ENCODE measurements at regions not wholly inside any gene's neighbourhood (a gene's known extent, or its start where the extent isn't known, plus 50 kb on each side); places are given as distances from the start of the nearest gene placed in this dataset.

GRCh38 chr15:81506936-81507335 is 132.9 kb upstream of the TMC3 start:
- no peaks in the 10 kb centered on the region for H3K36me3 Mint-ChIP-seq (ENCODE audit: low read depth)
- no peak overlapping the region for H3K27ac Mint-ChIP-seq
- H3K27me3 Mint-ChIP-seq = no peaks in the 10 kb centered on the region
- H3K4me3 Mint-ChIP-seq = no peak overlapping the region
- intact Hi-C loops (cut with micrococcal nuclease) = no loop called here
- H3K9me3 Mint-ChIP-seq = no peaks in the 10 kb centered on the region
- H3K4me1 Mint-ChIP-seq (ENCODE audit: low read depth) = peaks cover 9% of the 10 kb centered on the region

GRCh38 chr15:81506071-81506470 is 132.1 kb upstream of the TMC3 start:
- Mint-ChIP-seq H3K9me3 (no peaks in the 10 kb centered on the region), H3K4me1 (ENCODE audit: low read depth) (peaks cover 9% of the 10 kb centered on the region), H3K4me3 (no peak overlapping the region), H3K27ac (no peak overlapping the region), H3K27me3 (no peaks in the 10 kb centered on the region), H3K36me3 (ENCODE audit: low read depth) (no peaks in the 10 kb centered on the region)
- intact Hi-C loops (cut with micrococcal nuclease) = no loop called here

- intact Hi-C loops (cut with micrococcal nuclease) = no loop called here
- no peaks in the 10 kb centered on the region for H3K9me3 Mint-ChIP-seq
- H3K36me3 Mint-ChIP-seq (ENCODE audit: low read depth) = no peaks in the 10 kb centered on the region
- H3K4me3 Mint-ChIP-seq = no peak overlapping the region
- H3K27me3 Mint-ChIP-seq = no peaks in the 10 kb centered on the region
- no peaks in the 10 kb centered on the region for H3K4me1 Mint-ChIP-seq (ENCODE audit: low read depth)
- H3K27ac Mint-ChIP-seq = no peak overlapping the region
Measured at GRCh38 chr15:81504170-81504905, 130.3 kb upstream of the TMC3 start.

- Mint-ChIP-seq H3K27me3 (no peaks in the 10 kb centered on the region), H3K27ac (no peak overlapping the region), H3K36me3 (ENCODE audit: low read depth) (no peaks in the 10 kb centered on the region), H3K4me1 (ENCODE audit: low read depth) (no peaks in the 10 kb centered on the region), H3K4me3 (no peak overlapping the region), H3K9me3 (no peaks in the 10 kb centered on the region)
- intact Hi-C loops (cut with micrococcal nuclease) = no loop called here
Measured at GRCh38 chr15:81502439-81502838, 128.4 kb upstream of the TMC3 start.

- Mint-ChIP-seq H3K36me3 (ENCODE audit: low read depth) (no peaks in the 10 kb centered on the region), H3K27ac (no peak overlapping the region), H3K4me1 (ENCODE audit: low read depth) (no peaks in the 10 kb centered on the region), H3K9me3 (no peaks in the 10 kb centered on the region), H3K4me3 (no peak overlapping the region), H3K27me3 (no peaks in the 10 kb centered on the region)
- intact Hi-C loops (cut with micrococcal nuclease) = no loop called here
Measured at GRCh38 chr15:81500081-81500480, 126.1 kb upstream of the TMC3 start.

GRCh38 chr15:81498294-81498693 is 124.3 kb upstream of the TMC3 start:
- Mint-ChIP-seq H3K9me3 (no peaks in the 10 kb centered on the region), H3K4me1 (ENCODE audit: low read depth) (no peaks in the 10 kb centered on the region), H3K27me3 (no peaks in the 10 kb centered on the region), H3K4me3 (no peak overlapping the region), H3K36me3 (ENCODE audit: low read depth) (no peaks in the 10 kb centered on the region), H3K27ac (no peak overlapping the region)
- intact Hi-C loops (cut with micrococcal nuclease) = no loop called here

GRCh38 chr15:81497238-81497637 is 123.2 kb upstream of the TMC3 start:
- Mint-ChIP-seq H3K36me3 (ENCODE audit: low read depth) (no peaks in the 10 kb centered on the region), H3K4me3 (no peak overlapping the region), H3K27ac (no peak overlapping the region), H3K9me3 (no peaks in the 10 kb centered on the region), H3K27me3 (no peaks in the 10 kb centered on the region), H3K4me1 (ENCODE audit: low read depth) (no peaks in the 10 kb centered on the region)
- intact Hi-C loops (cut with micrococcal nuclease) = no loop called here

GRCh38 chr15:81495780-81496467 is 121.9 kb upstream of the TMC3 start:
- H3K4me3 Mint-ChIP-seq = no peak overlapping the region
- no peaks in the 10 kb centered on the region for H3K36me3 Mint-ChIP-seq (ENCODE audit: low read depth)
- no peaks in the 10 kb centered on the region for H3K4me1 Mint-ChIP-seq (ENCODE audit: low read depth)
- no peaks in the 10 kb centered on the region for H3K9me3 Mint-ChIP-seq
- no peak overlapping the region for H3K27ac Mint-ChIP-seq
- H3K27me3 Mint-ChIP-seq = no peaks in the 10 kb centered on the region
- intact Hi-C loops (cut with micrococcal nuclease) = no loop called here

GRCh38 chr15:81492969-81493645 is 119.1 kb upstream of the TMC3 start:
- no peaks in the 10 kb centered on the region for H3K27me3 Mint-ChIP-seq

GRCh38 chr15:81492331-81492968 is 118.4 kb upstream of the TMC3 start:
- H3K4me1 Mint-ChIP-seq (ENCODE audit: low read depth) = no peaks in the 10 kb centered on the region
- intact Hi-C loops (cut with micrococcal nuclease) = no loop called here
- H3K4me3 Mint-ChIP-seq = no peak overlapping the region
- no peak overlapping the region for H3K27ac Mint-ChIP-seq
- H3K36me3 Mint-ChIP-seq (ENCODE audit: low read depth) = no peaks in the 10 kb centered on the region
- no peaks in the 10 kb centered on the region for H3K27me3 Mint-ChIP-seq
- H3K9me3 Mint-ChIP-seq = no peaks in the 10 kb centered on the region

More at GRCh38 chr15:81492969-81493645, 119.1 kb upstream of the TMC3 start:
- Mint-ChIP-seq H3K4me3 (no peak overlapping the region), H3K27ac (no peak overlapping the region), H3K4me1 (ENCODE audit: low read depth) (no peaks in the 10 kb centered on the region), H3K9me3 (no peaks in the 10 kb centered on the region), H3K36me3 (ENCODE audit: low read depth) (no peaks in the 10 kb centered on the region)
- intact Hi-C loops (cut with micrococcal nuclease) = no loop called here

GRCh38 chr15:81491414-81492096 is 117.5 kb upstream of the TMC3 start:
- Mint-ChIP-seq H3K4me1 (ENCODE audit: low read depth) (no peaks in the 10 kb centered on the region), H3K27ac (no peak overlapping the region), H3K4me3 (no peak overlapping the region), H3K9me3 (no peaks in the 10 kb centered on the region), H3K36me3 (ENCODE audit: low read depth) (no peaks in the 10 kb centered on the region), H3K27me3 (no peaks in the 10 kb centered on the region)
- intact Hi-C loops (cut with micrococcal nuclease) = no loop called here

GRCh38 chr15:81485806-81486205 is 111.8 kb upstream of the TMC3 start:
- no peaks in the 10 kb centered on the region for H3K4me1 Mint-ChIP-seq (ENCODE audit: low read depth)
- no peaks in the 10 kb centered on the region for H3K36me3 Mint-ChIP-seq (ENCODE audit: low read depth)
- intact Hi-C loops (cut with micrococcal nuclease) = no loop called here
- no peak overlapping the region for H3K27ac Mint-ChIP-seq
- no peak overlapping the region for H3K4me3 Mint-ChIP-seq
- no peaks in the 10 kb centered on the region for H3K9me3 Mint-ChIP-seq
- H3K27me3 Mint-ChIP-seq = no peaks in the 10 kb centered on the region

GRCh38 chr15:81484086-81484955 is 110.3 kb upstream of the TMC3 start:
- intact Hi-C loops (cut with micrococcal nuclease) = no loop called here
- Mint-ChIP-seq H3K4me1 (ENCODE audit: low read depth) (no peaks in the 10 kb centered on the region), H3K27me3 (no peaks in the 10 kb centered on the region), H3K9me3 (no peaks in the 10 kb centered on the region), H3K4me3 (no peak overlapping the region), H3K27ac (no peak overlapping the region), H3K36me3 (ENCODE audit: low read depth) (no peaks in the 10 kb centered on the region)

All from dendritic cell treated with granulocyte-macrophage colony-stimulating factor and Interleukin-4, amounts not matched to agents 40 ng/mL and 50 ng/mL, for 4 days (primary cell).